H1 (cell line): ENCODE measurements at regions not wholly inside any gene's neighbourhood (a gene's known extent, or its start where the extent isn't known, plus 50 kb on each side); places are given as distances from the start of the nearest gene placed in this dataset.

Source experiments
- CTCF ChIA-PET: fragments of 300-600 bp; sonication (Branson Sonifier 250); formaldehyde crosslinking; loops from one replicate; lab custom pipeline; 2021; ENCODE audit not compliant: partially characterized antibody; lab: Charles Lee
- POLR2A ChIA-PET: fragments of 300-600 bp; sonication (Branson Sonifier 250); formaldehyde crosslinking; loops from one replicate; lab custom pipeline; 2021; ENCODE audit warnings: inconsistent platforms; ENCODE audit not compliant: partially characterized antibody; lab: Charles Lee
- DNase-seq, 2 experiments: peaks; one replicate each; pipeline versions ENCODE4 v3.0.0 to v3.0.0-alpha.2; 2010 to 2022; ENCODE audit warnings: low spot score in 2 of 2, low read depth in 1 of 2, mixed read lengths in 1 of 2
- FAIRE-seq: peaks from 2 replicates; lab custom pipeline; 2011; peaks lifted over from hg19 to GRCh38; lab: Jason Lieb, UNC
- H2AFZ ChIP-seq: 2 replicates; pipeline ENCODE4 v1.8.1; 2012; ENCODE audit warnings: low read length, inconsistent platforms
- H2AK5ac ChIP-seq: 2 replicates; pipeline ENCODE4 v1.6.1; 2013; ENCODE audit warnings: low read depth, low read length
- H2BK120ac ChIP-seq: replicated peaks from 2 replicates; pipeline ENCODE3; 2013; ENCODE audit warnings: low read depth, low read length, inconsistent platforms
- H2BK12ac ChIP-seq: 2 replicates; pipeline ENCODE4 v1.6.1; 2013; ENCODE audit warnings: low read depth, low read length
- H2BK15ac ChIP-seq: 2 replicates; pipeline ENCODE4 v1.6.1; 2013; ENCODE audit warnings: low read length
- H2BK20ac ChIP-seq: 2 replicates; pipeline ENCODE4 v1.6.1; 2013; ENCODE audit warnings: low read length
- H2BK5ac ChIP-seq: 2 replicates; pipeline ENCODE4 v1.6.1; 2013; ENCODE audit warnings: low read depth, low read length
- H3K14ac ChIP-seq: 2 replicates; pipeline ENCODE4 v1.6.1; 2013; ENCODE audit warnings: inconsistent platforms; ENCODE audit not compliant: insufficient read length
- H3K18ac ChIP-seq: 2 replicates; pipeline ENCODE4 v1.6.1; 2013; ENCODE audit warnings: low read length; ENCODE audit errors: extremely low read depth
- H3K23ac ChIP-seq: 2 replicates; pipeline ENCODE4 v1.6.1; 2013; ENCODE audit warnings: inconsistent platforms; ENCODE audit not compliant: insufficient read length
- H3K23me2 ChIP-seq: 2 replicates; pipeline ENCODE4 v1.6.1; 2013; ENCODE audit warnings: low read depth, low read length
- H3K27ac ChIP-seq: 2 replicates; pipeline ENCODE4 v1.6.1; 2011; ENCODE audit warnings: low read depth, low read length, inconsistent platforms
- H3K27me3 ChIP-seq, 4 experiments: replicated peaks in 1 of 4; 1 replicate in 1 of 4; 2 replicates in 3 of 4; pipeline versions ENCODE4 v1.6.1 to v1.8.1; 2011 to 2013; ENCODE audit warnings: low read length in 3 of 4, mild to moderate bottlenecking in 3 of 4, inconsistent platforms in 2 of 4, mixed read lengths in 2 of 4, moderate library complexity in 1 of 4; ENCODE audit not compliant: control insufficient read depth in 3 of 4, insufficient read depth in 3 of 4; ENCODE audit errors: extremely low read depth in 1 of 4
- H3K36me3 ChIP-seq, 4 experiments: 2 replicates each; pipeline versions ENCODE4 v1.6.1 to v1.8.1; 2011 to 2013; ENCODE audit warnings: mild to moderate bottlenecking in 4 of 4, low read length in 3 of 4, moderate library complexity in 2 of 4, control low read depth in 1 of 4, inconsistent platforms in 1 of 4; ENCODE audit not compliant: insufficient read depth in 4 of 4, control insufficient read depth in 2 of 4
- H3K4ac ChIP-seq: replicated peaks from 2 replicates; pipeline ENCODE3; 2013; ENCODE audit warnings: low read length, low read depth, mixed read lengths, inconsistent platforms; ENCODE audit not compliant: insufficient read length
- H3K4me1 ChIP-seq, 4 experiments: replicated peaks in 1 of 4; 1 replicate in 1 of 4; 2 replicates in 3 of 4; pipeline versions ENCODE4 v1.6.1 to v1.8.1; 2011 to 2013; ENCODE audit warnings: low read length in 3 of 4, inconsistent platforms in 2 of 4, mixed read lengths in 1 of 4; ENCODE audit not compliant: insufficient read depth in 4 of 4, control insufficient read depth in 3 of 4
- H3K4me2 ChIP-seq, 2 experiments: 2 replicates each; pipeline versions ENCODE4 v1.6.1 to v1.8.1; 2011 to 2013; ENCODE audit warnings: low read depth in 2 of 2, low read length in 2 of 2, control low read depth in 1 of 2, inconsistent platforms in 1 of 2, mild to moderate bottlenecking in 1 of 2; ENCODE audit not compliant: insufficient read depth in 1 of 2
- H3K4me3 ChIP-seq, 4 experiments: fragments of 200-600, 300-600 bp in 1 of 4; sonication (generic), shearing (Covaris generic), sonication (Bioruptor Twin) in 1 of 4; 2 replicates each; pipeline versions ENCODE4 v1.5.1 to v1.8.1; 2011 to 2016; ENCODE audit warnings: low read length in 4 of 4, low read depth in 3 of 4, control low read depth in 2 of 4, inconsistent platforms in 2 of 4, mild to moderate bottlenecking in 2 of 4, mixed read lengths in 1 of 4, moderate library complexity in 1 of 4; ENCODE audit not compliant: insufficient read depth in 2 of 4; ENCODE audit errors: extremely low read depth in 1 of 4
- H3K56ac ChIP-seq: replicated peaks from 2 replicates; pipeline ENCODE3; 2013; ENCODE audit warnings: low read depth, mild to moderate bottlenecking, mixed read lengths, low read length, inconsistent platforms; ENCODE audit not compliant: insufficient read length
- H3K79me1 ChIP-seq: 2 replicates; pipeline ENCODE4 v1.6.1; 2013; ENCODE audit warnings: low read depth, low read length, control low read depth
- H3K79me2 ChIP-seq, 2 experiments: 2 replicates each; pipeline versions ENCODE4 v1.6.1 to v1.8.1; 2012 to 2013; ENCODE audit warnings: low read length in 2 of 2, mild to moderate bottlenecking in 2 of 2, inconsistent platforms in 1 of 2; ENCODE audit not compliant: insufficient read depth in 2 of 2, control insufficient read depth in 1 of 2
- H3K9ac ChIP-seq, 4 experiments: replicated peaks in 1 of 4; 1 replicate in 1 of 4; 2 replicates in 3 of 4; pipeline versions ENCODE4 v1.6.1 to v1.8.1; 2011 to 2013; ENCODE audit warnings: low read depth in 3 of 4, low read length in 3 of 4, control low read depth in 2 of 4, mild to moderate bottlenecking in 2 of 4, moderate library complexity in 2 of 4, inconsistent platforms in 1 of 4; ENCODE audit errors: extremely low read depth in 1 of 4
- H3K9me3 ChIP-seq, 2 experiments: 2 replicates each; pipeline versions ENCODE4 v1.6.1 to v1.8.1; 2012 to 2013; ENCODE audit warnings: mild to moderate bottlenecking in 2 of 2, moderate library complexity in 2 of 2, control low read depth in 1 of 2, inconsistent platforms in 1 of 2, low read depth in 1 of 2, low read length in 1 of 2, mixed read lengths in 1 of 2; ENCODE audit not compliant: insufficient read depth in 2 of 2
- H4K20me1 ChIP-seq, 2 experiments: replicated peaks in 1 of 2; 2 replicates each; pipeline versions ENCODE3 to v1.8.1; 2011 to 2013; ENCODE audit warnings: inconsistent platforms in 2 of 2, low read length in 2 of 2, mild to moderate bottlenecking in 1 of 2; ENCODE audit not compliant: insufficient read depth in 2 of 2, control insufficient read depth in 1 of 2
- H4K5ac ChIP-seq: 2 replicates; pipeline ENCODE4 v1.6.1; 2013; ENCODE audit warnings: low read length, low read depth, mixed read lengths, inconsistent platforms; ENCODE audit not compliant: insufficient read length
- H4K8ac ChIP-seq: 2 replicates; pipeline ENCODE4 v1.8.0; 2013; ENCODE audit warnings: mild to moderate bottlenecking, moderate library complexity, low read length, inconsistent platforms; ENCODE audit not compliant: insufficient read depth; ENCODE audit errors: extremely low read depth
- H4K91ac ChIP-seq: replicated peaks from 2 replicates; pipeline ENCODE3; 2013; ENCODE audit warnings: low read length, mixed read lengths, inconsistent platforms; ENCODE audit not compliant: insufficient read length
- HDAC2 ChIP-seq, 2 experiments: fragments of 300-600 bp in 1 of 2; sonication (generic) in 1 of 2; IDR thresholded peaks; 2 replicates each; pipeline ENCODE4 v1.6.1; 2011 to 2012; ENCODE audit warnings: low read depth in 2 of 2, low read length in 2 of 2, mild to moderate bottlenecking in 2 of 2, moderate library complexity in 2 of 2, borderline replicate concordance in 1 of 2, inconsistent platforms in 1 of 2
- HDAC6 ChIP-seq: IDR thresholded peaks from one replicate; pipeline ENCODE4 v1.7.1; 2012; ENCODE audit warnings: low read depth, mild to moderate bottlenecking, inconsistent platforms, low read length, moderate library complexity
- RBBP5 ChIP-seq: IDR thresholded peaks from 2 replicates; pipeline ENCODE4 v1.7.1; 2012; ENCODE audit warnings: low read depth, mild to moderate bottlenecking, inconsistent platforms, low read length, moderate library complexity, borderline replicate concordance
- SP2 ChIP-seq: IDR thresholded peaks from 2 replicates; pipeline ENCODE4 v1.6.1; 2012; ENCODE audit warnings: mild to moderate bottlenecking, low read length, inconsistent platforms
- WGBS, 2 experiments: shearing (Covaris generic) in 1 of 2; methylation state at CpG; one replicate each; pipeline versions ENCODE4 v1.1.6 to v1.1.7; 2013 to 2015; ENCODE audit warnings: low lambda C conversion rate in 2 of 2, mixed read lengths in 2 of 2, inconsistent platforms in 1 of 2, low coverage in 1 of 2, missing lambda C conversion rate in 1 of 2; ENCODE audit not compliant: insufficient replicate concordance in 2 of 2, insufficient coverage in 1 of 2, insufficient read length in 1 of 2; ENCODE audit errors: extremely low coverage in 1 of 2, missing lambda C conversion rate in 1 of 2; 5-methylcytosine and 5-hydroxymethylcytosine counted together

DNA sequence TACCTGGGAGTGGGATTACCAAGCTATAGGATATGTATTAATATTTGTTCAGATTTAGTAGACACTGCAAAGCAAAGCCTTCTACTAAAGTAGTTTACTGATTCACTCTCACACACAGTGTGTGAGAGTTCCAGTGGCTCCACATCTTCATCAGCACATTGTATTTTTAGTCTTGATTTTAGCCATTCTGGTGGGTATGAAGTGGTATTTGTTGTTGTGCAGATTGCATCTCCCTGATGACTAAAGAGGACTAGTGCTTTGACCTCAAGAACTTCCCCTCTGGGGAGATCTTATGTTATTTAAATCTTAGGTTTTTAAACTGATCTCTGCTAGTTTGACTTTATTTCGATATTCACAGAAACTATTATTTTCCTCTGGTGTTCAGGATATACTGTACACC, 479.7 kb upstream of the RGS6 start:
- Histone ChIP-seq H4K5ac (no peak overlapping the region), H3K9ac (no peak overlapping the region), H3K27me3 (no peaks in the 10 kb centered on the region), H3K4ac (no peak overlapping the region), H2AK5ac (no peak overlapping the region), H3K56ac (no peak overlapping the region), H3K23me2 (no peaks in the 10 kb centered on the region), H3K36me3 (no peaks in the 10 kb centered on the region; a peak in 1 of 8 replicates), H2BK120ac (no peak overlapping the region), H3K79me2 (peaks cover 0 to 54% of the 10 kb centered on the region in 2 experiments; a peak in 2 of 4 replicates), H3K4me2 (no peak overlapping the region), H4K8ac (no peak overlapping the region), H3K14ac (no peak overlapping the region), H2BK5ac (no peak overlapping the region), H4K20me1 (no peaks in the 10 kb centered on the region), H2BK20ac (no peak overlapping the region), H2BK12ac (no peak overlapping the region), H3K79me1 (no peaks in the 10 kb centered on the region; the same call in 1 of the 2 replicates), H2BK15ac (no peak overlapping the region), H3K23ac (no peak overlapping the region), H3K18ac (no peak overlapping the region), H2AFZ (no peak overlapping the region), H3K4me1 (no peaks in the 10 kb centered on the region), H3K9me3 (peaks cover 0 to 9% of the 10 kb centered on the region in 2 experiments; a peak in 1 of 4 replicates), H4K91ac (no peak overlapping the region), H3K4me3 (no peak overlapping the region), H3K27ac (no peak overlapping the region)
- ChIA-PET POLR2A (no interaction called here), CTCF (no interaction called here)
- FAIRE-seq (no peak), DNase-seq (no peak)
- 100% methylated on average over 1 of the region's 1 CpG; no CpG with 5 or more reads in 1 of the 2 experiments for WGBS, 2 experiments
- TF ChIP-seq SP2 (no peak), HDAC6 (no peak), RBBP5 (no peak), HDAC2 (IDR thresholded peaks at IDR 0.05; ENCODE audit: borderline replicate concordance in 1 of 2, low read depth in 2 of 2, low read length in 2 of 2) (no peak)
